GM20000 (cell line): ENCODE measurements at regions not wholly inside any gene's neighbourhood (a gene's known extent, or its start where the extent isn't known, plus 50 kb on each side); places are given as distances from the start of the nearest gene placed in this dataset.

ENCODE experiments used
- DNase-seq: peaks from one replicate; pipeline ENCODE4 v3.0.0; 2012; ENCODE audit warnings: low spot score
- TF ChIP-seq, protein P1 (sequence below): IDR thresholded peaks from 2 replicates; pipeline ENCODE4 v1.5.1; 2012; ENCODE audit warnings: mild to moderate bottlenecking, control low read depth; ENCODE audit errors: extremely low read depth, missing control alignments

DNA sequence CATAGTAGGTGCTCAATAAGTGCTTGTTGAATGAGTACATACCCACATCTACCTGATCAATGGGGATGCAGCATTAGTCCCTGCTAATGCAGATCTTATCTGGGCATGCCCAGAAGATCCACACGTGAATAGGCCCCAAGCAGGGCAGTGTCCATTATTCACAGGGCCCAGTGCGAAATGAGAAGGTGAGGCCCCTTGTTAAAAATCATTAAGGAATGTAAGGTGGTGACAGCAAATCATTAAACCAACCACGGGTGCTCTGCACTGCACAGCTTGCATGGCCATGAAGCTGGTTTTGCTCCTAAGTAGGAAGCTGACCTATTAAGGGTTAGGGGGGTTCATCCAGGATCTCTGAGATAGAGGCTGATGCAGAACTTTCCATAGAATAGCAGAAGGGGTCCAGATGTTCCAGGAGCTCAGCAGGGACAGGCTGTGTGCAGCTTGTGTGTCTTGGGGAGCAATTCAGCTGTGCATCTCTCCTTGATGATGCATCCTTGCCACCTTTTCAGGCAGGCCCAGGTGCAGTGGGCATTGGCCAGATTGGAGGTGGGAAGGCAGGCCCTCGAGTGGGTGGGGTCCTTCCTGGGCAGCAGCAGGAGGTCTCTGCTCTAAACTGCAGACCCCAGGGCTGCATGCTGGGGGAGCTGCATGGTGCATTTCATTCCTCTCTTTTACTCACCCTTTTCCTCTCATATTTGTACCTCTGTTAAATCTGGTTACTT is 231.3 kb upstream of the PWP1 start:
- no peak for DNase-seq

DNA sequence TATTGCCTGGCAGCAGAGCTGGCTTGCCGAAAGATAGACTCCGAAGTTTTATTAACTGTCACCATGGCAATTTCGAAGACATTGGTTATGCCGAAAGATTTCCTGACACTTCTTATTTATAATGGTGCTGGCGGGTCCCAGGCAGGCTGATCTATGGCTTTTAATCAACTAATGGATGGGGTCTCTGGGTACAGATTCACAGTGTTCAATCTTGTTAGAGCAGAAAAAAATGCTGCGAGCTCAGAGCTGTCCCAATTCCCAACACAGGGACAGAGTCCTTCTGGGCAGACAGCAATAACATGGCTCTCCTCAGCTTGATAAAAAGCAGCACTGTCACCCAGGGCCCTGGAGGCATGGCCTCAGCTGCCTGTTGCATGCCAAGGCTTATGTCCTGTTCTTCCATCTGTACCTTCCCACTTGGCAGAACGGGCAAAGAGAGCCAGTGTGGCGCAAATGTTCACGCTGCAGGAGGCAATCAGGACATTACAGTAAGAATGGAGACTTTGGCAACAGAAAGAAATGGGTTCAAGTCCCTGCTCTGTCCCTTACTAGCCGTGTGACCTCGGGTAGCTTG is 228.2 kb upstream of the PWP1 start:
- no peak for DNase-seq
- TF ChIP-seq, protein P1, sequence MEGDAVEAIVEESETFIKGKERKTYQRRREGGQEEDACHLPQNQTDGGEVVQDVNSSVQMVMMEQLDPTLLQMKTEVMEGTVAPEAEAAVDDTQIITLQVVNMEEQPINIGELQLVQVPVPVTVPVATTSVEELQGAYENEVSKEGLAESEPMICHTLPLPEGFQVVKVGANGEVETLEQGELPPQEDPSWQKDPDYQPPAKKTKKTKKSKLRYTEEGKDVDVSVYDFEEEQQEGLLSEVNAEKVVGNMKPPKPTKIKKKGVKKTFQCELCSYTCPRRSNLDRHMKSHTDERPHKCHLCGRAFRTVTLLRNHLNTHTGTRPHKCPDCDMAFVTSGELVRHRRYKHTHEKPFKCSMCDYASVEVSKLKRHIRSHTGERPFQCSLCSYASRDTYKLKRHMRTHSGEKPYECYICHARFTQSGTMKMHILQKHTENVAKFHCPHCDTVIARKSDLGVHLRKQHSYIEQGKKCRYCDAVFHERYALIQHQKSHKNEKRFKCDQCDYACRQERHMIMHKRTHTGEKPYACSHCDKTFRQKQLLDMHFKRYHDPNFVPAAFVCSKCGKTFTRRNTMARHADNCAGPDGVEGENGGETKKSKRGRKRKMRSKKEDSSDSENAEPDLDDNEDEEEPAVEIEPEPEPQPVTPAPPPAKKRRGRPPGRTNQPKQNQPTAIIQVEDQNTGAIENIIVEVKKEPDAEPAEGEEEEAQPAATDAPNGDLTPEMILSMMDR: no peak

More for the DNA sequence above, 231.3 kb upstream of the PWP1 start:
- TF ChIP-seq, protein P1: no peak

DNA sequence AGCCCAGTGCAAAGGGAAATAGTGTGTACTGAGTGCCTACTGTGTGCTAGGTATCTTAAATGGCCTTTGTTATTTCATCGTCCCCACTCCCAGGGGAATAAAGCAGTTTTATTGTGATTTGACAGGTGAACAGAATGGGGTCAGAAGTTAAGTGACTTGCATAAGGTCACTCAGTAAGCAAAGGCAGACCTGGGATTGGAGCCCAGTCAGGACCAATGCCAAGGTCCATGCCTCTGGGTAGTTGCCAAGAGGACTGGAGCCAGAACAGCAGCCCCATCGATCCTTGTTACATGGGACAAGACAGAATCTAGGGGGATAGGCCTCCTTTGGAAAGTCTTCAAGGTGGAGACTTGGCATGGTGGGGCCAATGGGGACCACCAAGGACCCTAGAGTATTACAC is 227.4 kb upstream of the PWP1 start:
- TF ChIP-seq, protein P1: no peak
- DNase-seq: no peak

DNA sequence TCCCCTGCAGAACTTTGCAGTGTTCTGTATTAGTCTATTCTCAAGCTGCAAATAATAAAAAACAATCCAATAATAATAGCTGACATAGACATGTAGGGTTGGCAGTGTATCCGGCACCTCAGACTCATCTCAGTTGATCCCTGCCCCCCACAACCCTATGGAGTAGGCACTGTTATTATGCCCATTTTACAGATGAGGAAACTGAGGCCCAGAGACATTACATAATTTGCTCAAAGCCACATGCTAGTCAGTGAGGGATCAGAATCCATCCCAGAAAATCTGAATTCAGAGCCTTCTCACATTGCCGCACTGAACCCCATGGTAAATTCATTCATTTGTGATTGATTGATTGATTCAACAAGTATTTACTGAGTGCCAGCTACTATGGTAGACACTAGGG is 226.6 kb upstream of the PWP1 start:
- TF ChIP-seq, protein P1: no peak
- DNase-seq: no peak

DNA sequence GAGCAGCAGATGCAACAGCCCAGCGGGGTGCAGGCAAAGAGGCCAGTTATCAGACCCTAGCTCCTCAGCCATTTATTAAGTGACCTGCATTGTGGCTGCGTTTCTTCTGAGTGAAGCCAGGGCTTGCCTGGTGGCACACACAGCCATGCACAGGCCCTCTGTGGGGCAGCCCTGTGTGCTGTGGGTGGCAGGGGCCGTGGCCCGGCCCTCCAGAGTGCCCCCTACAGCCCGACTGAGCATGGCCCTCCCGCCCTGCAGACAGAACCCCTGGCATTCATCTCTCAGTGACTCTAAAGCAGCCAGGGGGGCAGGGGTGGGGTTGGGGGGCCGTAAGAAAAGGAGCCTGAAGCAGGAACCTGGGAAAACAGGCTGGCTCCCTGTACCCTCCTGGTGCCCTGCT is 226.0 kb upstream of the PWP1 start:
- no peak for DNase-seq
- TF ChIP-seq, protein P1: no peak

DNA sequence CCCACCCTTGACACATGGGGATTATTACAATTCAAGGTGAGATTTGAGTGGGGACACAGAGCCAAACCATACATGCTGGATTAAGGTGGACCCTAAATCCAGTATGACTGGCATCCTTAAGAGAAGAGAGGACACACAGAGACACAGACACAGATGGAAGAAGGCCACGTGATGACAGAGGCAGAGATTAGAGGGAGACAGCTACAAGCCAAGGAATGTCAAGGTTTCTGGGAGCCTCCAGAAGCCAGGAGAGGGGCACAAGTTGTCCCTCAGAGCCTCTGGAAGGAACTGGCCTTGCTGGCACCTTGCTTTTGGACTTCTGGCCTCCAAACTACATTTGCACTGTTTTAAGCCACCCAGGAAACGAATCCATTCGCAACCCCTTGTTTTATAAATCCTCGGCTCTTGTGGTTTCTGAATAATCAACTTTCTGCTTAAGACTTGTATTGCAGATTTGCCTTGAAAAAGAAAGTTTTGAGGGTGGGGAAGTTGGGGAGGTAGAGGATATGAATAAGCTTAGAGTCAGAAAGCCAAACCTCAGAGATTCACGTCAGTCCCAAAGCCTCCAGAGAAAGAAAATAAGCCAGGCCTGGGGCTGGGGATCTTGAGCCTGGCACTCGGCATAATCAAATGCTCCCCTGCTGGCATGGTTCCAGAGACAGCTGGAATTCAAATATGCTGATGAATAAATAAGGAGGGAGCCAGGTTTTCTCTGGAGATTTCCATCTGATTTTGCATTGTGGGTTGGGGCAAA is 224.2 kb upstream of the PWP1 start:
- TF ChIP-seq, protein P1: no peak
- DNase-seq: no peak
